HG02763 (cell line): ENCODE measurements at regions not wholly inside any gene's neighbourhood (a gene's known extent, or its start where the extent isn't known, plus 50 kb on each side); places are given as distances from the start of the nearest gene placed in this dataset.
"Not testable (repeated sequence)": the region's sequence is repeated elsewhere in the genome, so short reads cannot be mapped to it uniquely, and the experiment has no call there.

ENCODE experiments used
- ATAC-seq: cut with Tn5 transposase; IDR thresholded peaks from one replicate; pipeline ENCODE4 v1.9.1; 2021; ENCODE audit warnings: mild to moderate bottlenecking, moderate library complexity; ENCODE audit not compliant: unreplicated experiment

DNA sequence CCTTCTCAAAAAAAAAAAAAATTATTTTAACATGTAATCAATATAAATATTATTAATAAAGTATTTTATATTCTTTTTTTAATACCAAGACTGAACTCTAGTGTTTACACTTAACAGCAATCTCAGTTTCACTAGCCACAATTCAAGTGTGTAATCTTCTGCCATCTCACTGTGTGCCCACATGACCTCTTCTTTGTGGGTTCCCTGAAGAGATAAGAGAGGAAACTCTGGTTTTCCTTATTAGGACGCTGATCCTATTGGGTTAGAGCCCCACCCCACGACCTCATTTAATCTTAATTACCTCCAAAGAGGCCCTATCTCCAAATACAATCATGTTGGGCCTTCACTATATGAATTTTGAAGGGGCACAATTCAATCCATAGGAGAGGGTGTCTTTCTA is 177.6 kb downstream of the STK31 start:
- no peak for ATAC-seq

GRCh38 chr7:23888958-23889357 is 178.9 kb downstream of the STK31 start:
- no peak for ATAC-seq

DNA sequence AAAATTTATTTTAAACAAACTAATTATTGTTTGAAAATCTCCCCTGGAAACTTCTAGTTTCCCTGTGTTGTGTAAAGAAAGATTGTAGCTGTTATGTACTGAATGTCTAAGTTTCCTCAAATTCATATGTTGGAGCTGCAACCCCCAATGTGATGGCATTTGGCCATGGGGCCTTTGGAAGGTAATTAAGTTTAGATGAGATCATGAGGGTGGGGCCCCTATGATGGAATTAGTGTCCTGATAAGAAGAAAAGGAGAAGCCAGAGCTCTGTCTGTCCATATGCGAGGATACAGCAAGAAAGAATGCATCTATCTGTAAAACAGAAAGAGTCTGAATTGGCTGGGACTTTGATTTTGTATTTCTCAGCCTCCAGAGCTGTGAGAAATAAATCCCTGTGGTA is 179.5 kb downstream of the STK31 start:
- ATAC-seq: no peak

DNA sequence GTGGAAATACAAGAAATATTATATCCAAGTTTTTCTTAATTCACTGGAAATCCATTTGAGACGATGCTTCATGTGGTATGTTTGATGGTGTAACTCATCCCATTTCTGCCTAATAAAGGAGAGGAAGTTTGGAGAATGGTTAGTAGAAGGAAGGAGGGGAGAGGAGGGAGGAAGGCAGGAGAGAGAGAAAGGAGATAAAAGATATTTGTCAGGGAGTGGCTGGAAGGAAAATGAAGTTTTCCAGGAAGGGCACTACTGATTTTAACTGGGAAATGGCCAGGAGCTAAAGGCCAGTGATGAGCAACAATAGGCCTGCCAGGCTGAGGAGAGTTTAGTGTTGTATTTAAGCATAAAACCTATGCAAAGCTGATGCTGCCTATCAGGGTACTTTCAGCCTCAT is 182.0 kb downstream of the STK31 start:
- ATAC-seq: no peak

DNA sequence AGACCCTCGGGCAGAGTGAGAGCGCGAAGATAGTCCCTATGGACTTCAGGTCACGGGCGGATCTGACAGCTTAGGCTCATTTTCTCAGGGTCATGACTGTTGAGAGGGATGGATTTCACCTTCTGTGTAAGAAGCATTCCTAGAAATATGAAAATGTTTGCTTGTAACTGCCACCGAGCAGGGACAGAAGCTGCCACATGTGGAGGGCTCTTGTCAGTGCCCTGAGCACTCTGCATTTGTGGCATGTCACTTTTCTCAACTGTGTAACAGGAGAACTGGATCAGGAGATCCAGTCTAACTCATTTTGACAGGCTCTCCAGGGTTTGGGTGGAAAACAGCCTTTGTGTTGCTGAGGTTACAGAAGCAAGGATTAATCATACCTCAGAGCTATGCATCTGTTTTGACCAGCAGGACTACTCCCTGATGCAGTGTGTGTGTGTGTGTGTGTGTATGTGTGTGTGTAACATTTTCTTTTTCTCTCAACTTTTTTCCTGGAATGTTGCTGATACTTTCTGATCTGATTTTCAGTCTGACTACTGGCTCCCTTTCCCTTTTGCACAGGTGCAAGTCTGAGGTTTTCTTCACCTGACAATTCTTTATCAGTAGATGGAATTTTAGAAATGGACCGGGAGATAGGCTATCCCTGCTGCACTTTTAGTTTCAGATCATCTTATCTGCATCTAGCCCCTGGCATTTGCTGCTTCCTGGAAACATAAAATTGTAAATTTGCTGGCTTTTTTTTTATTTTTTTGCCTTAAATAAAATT is 183.3 kb downstream of the STK31 start:
- ATAC-seq: no peak

DNA sequence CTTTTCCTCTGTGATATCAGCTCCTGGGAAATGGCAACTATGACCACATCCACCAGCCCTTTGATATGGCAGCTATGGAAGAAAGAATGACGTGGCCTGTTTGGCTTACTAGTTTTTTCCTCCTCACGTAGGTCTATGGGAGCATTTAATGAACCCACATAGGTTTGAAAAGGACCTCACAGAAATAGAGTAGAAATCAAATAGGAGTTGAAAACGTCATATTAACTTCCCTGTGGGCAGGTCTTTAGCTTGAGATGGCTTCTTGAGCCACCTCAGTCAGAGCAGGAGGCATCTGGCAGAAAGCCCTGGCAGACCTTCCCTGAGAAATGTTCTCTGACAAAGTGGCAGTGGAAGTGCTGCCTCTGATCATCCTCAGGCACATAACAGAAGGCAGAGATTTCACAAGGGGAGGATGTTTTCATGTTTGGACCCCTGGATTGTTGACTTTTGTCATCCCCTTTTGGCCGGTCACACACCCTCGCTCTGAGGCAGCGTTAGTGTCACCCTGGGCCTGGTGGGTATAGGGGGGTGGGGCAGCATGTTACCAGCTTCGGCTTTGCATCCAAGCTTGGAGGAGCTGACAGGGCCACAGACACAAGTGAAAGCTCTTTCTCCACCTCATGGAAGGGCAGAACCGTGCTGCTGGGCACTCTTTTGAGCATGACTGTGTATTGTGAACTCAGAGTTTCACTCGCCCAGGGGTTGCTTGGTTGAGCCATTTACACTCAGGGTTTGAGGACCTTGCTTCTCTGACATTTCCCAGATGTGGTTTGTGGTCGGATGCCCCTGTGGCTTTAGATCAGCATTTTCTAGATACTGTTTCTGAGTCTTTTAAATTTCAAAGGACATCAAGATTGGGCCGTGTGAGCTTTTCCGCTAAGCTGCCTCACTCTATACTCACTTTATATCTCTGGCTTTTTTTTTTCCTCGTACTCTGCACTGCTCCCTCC is 184.2 kb downstream of the STK31 start:
- ATAC-seq: no peak

GRCh38 chr7:23894892-23895569 is 185.0 kb downstream of the STK31 start:
- ATAC-seq: no peak

GRCh38 chr7:23895666-23896096 is 185.7 kb downstream of the STK31 start:
- ATAC-seq: no peak

DNA sequence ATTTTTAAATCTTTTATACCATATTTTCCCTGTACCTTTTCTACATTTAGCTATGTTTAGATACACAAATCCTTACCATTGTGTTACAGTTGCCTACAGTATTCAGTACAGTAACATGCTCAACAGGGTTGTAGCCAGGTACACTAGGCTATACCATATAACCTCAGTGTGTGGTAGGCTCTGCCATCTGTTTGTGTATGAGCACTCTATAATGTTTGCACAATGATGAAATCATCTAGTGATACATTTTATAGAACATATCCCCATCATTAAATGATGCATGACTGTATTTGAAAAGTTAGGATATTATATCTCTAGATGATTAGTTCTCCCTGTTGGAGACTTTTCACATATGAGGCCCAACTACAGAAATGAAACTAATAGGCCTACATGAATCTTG is 188.6 kb downstream of the STK31 start:
- no peak for ATAC-seq

DNA sequence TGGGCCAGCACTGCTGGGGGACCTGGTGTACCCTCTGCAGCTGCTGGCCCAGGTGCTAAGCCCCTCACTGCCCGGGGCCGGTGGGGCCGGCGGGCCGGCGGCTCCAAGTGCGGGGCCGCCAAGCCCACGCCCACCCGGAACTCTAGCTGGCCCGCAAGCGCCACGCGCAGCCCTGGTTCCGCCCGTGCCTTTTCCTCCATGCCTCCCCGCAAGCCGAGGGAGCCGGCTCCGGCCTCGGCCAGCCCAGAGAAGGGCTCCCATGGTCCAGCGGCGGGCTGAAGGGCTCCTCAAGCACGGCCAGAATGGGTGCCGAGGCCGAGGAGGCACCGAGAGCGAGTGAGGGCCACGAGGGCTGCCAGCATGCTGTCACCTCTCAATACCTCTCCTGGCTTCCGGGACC is 194.9 kb downstream of the STK31 start:
- ATAC-seq: not testable (repeated sequence)

- ATAC-seq: no peak
These were observed 197.0 kb downstream of the STK31 start for GRCh38 chr7:23907012-23907411.

- ATAC-seq: no peak
These were observed 199.4 kb downstream of the STK31 start for GRCh38 chr7:23909426-23909825.

DNA sequence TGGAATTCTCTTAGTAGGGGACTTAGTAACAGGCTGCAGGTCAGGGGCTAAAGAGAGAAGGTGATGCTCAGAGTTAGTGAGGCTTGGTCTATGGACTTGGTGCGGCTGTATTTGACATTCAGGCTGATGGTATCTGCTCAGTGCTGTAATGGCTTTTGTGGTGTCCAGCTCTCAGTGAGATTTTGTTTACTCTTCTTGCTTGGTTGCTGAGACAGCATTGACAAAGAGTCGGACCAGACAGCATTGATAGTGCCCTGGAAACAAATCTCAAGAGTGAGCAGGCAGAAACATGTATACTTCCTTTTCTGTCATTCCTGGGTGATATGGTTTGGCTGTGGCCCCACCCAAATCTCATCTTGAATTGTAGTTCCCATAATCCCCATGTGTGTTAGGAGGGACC is 202.0 kb downstream of the STK31 start:
- no peak for ATAC-seq

DNA sequence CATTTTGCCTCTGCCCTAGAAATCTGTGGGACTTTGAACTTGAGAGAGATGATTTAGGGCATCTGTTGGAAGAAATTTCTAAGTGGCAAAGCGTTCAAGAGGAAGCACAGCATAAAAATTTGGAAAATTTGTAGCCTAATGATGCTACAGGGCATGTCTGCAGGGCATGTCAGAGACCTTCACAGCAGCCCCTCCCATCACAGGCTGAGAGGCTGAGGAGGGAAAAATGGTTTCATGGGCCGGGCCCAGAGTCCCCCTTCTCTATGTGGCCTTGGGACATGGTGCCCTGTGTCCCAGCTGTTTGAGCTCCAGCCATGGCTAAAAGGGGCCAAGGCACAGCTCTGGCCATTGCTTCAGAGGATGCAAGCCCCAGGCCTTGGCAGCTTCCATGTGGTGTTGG is 203.0 kb downstream of the STK31 start:
- ATAC-seq: no peak

DNA sequence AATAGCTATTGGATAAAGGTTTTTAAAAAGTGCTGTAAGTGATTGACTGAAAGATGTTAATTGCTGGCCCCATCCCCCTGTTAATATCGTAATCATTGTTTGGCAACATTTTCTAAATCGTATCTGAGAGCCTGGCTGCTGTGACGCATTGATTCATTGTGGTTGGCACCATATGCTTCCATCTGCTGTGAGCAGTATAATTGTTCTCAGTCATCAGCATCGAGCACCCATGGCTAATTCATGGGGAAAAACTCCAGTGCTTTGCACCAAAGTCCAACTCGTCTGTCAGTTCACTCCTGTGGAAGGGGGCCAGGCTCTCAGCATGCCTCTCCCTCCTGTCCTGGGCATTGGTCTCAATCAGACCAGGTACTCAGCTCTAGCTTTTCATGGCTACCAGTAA is 205.2 kb downstream of the STK31 start:
- ATAC-seq: no peak

DNA sequence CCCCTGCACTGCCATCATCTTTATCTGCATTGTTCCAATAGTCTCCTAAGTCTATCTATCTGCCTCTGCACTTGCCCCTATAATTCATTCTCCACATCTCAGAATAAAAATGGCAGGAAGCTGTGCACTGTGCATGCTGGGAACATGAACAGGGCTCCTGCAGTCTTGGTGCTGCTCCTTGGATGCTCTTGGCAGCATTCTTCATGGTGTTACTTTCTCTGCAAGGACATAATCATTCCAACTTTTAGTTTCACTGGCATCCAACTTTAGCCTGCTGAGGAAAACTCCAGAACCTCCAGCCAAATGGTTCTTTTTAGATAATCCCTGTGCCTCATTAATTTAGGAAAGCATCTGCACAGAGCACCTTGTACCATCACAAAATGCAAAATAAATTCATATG is 208.3 kb downstream of the STK31 start:
- no peak for ATAC-seq

DNA sequence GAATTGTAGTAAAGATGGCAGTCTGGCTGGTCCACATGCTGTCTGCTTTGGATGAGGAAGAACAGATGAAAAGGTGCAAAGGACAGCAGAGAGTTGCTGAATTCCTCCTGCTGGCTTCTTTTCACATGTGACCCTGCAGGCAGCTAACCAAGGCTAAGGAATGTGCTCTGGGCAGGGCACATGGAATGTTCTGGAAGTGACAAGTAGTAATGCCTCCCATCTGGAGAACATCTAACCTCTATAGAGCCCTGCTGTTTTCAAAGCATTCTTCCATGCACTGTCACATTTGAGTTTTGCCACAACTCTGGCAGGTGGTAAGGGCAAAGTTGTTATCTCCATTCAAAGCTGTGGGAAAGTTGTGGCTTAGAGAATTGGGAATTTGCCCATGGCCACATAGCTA is 208.8 kb downstream of the STK31 start:
- ATAC-seq: no peak

DNA sequence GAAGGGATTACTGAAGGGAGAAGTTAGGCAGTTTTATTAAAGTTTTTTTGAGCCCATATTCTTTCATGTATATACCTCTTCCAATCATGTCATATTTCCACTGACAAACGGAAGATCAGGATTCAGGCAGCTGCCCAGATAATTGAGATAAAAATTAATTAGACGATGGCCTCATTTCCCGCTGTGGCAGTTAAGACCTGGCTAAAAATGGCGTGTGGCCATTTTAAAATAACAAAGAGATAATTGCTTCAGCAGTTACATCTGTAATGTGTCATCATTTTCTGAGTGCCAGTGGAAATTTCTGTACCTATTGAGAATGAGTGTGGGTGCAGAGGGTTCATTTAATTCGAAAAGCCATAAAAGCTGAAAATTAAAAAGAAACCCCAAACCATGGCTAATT is 215.1 kb downstream of the STK31 start:
- no peak for ATAC-seq

DNA sequence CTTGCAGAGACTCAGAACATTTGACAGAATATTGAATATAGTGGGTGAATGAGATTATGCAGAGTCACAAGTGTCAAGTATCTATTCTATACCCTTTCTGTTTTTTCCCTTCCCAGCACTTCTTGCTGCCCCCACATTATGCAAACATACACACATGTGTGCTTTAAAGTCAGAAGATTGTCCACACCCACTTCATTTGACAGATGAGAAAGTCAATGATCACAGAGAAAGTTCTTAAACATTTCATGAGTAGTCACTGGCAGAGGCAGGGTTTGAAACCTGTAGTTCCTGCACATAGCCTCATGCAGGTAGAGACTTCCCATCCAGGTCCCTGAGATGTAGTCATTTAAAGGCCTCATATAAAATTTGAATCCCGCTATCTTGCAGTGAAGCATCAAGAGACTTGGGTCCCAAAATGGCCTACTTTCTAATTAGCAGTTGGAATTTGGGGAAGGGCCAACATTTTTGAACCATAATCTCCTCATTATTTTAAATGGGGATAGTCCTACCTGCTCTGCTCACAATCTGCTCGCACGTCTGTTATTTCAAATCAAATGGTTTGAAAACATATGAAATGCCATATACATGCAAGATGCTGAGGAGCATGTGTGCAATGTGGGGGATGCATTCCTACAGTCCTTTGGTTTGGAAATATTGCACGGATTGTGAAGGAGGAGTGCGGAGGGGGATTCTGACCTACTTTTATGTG is 217.8 kb downstream of the STK31 start:
- no peak for ATAC-seq

DNA sequence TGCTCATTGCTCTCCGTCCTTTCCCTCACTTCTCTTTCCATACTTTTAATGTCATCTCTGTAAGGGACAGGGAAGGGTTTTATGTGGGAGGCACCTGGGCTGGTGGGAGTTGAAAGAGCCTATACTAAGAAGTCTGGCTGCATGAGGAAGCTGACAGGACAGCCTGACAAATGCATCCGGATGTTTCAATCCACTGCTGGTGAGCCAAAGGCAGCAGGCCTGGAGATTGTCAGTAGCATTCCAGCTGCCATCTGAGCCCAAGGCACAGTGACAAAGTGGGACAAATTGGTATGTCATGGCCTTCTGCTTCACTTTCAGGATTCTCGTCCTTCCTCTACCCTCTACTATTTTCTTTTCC is 218.4 kb downstream of the STK31 start:
- ATAC-seq: no peak

GRCh38 chr7:23930312-23930711 is 220.3 kb downstream of the STK31 start:
- ATAC-seq: no peak
